Natural killer cell (primary cell): ENCODE measurements at regions not wholly inside any gene's neighbourhood (a gene's known extent, or its start where the extent isn't known, plus 50 kb on each side); places are given as distances from the start of the nearest gene placed in this dataset.

Experiments
- ATAC-seq, 3 donors: fragments of 150-1000 bp in 2 of 3; fragments of 200-7000 bp in 1 of 3; cut with Tn5 transposase; 1 replicate in 1 of 3; 2 replicates in 2 of 3; pipeline ENCODE4 v1.10.0; 2021; ENCODE audit warnings: mild to moderate bottlenecking in 2 of 3, moderate library complexity in 2 of 3
- DNase-seq, 2 donors: peaks; one replicate each; pipeline versions ENCODE4 v3.0.0 to v3.0.0-alpha.2; 2013 to 2021; ENCODE audit warnings: mixed read lengths in 1 of 2
- H3K27ac ChIP-seq: one replicate; pipeline ENCODE4 v1.5.1; 2013; ENCODE audit warnings: mild to moderate bottlenecking, low read length
- H3K27me3 ChIP-seq: one replicate; pipeline ENCODE4 v1.6.1; 2013; ENCODE audit warnings: low read length; ENCODE audit not compliant: control insufficient read depth, insufficient read depth
- H3K36me3 ChIP-seq: one replicate; pipeline ENCODE4 v1.6.1; 2013; ENCODE audit warnings: low read length; ENCODE audit not compliant: control insufficient read depth, insufficient read depth
- H3K4me1 ChIP-seq: one replicate; pipeline ENCODE4 v1.6.1; 2013; ENCODE audit warnings: low read length; ENCODE audit not compliant: control insufficient read depth, insufficient read depth
- H3K4me3 ChIP-seq: one replicate; pipeline ENCODE4 v1.5.1; 2013; ENCODE audit warnings: low read length
- H3K9me3 ChIP-seq: one replicate; pipeline ENCODE4 v1.6.1; 2013; ENCODE audit warnings: low read length; ENCODE audit not compliant: control insufficient read depth, insufficient read depth
- H3K27ac Mint-ChIP-seq, 2 donors: one replicate each; pipeline ENCODE4 v1.8.0; 2022; ENCODE audit warnings: mild to moderate bottlenecking in 2 of 2, mixed read lengths in 2 of 2, moderate library complexity in 1 of 2
- H3K27me3 Mint-ChIP-seq, 2 donors: one replicate each; pipeline ENCODE4 v1.8.0; 2022; ENCODE audit warnings: low read depth in 2 of 2, mixed read lengths in 2 of 2
- H3K36me3 Mint-ChIP-seq: one replicate; pipeline ENCODE4 v1.8.0; 2022; ENCODE audit warnings: mixed read lengths
- H3K4me1 Mint-ChIP-seq, 2 donors: one replicate each; pipeline ENCODE4 v1.8.0; 2022; ENCODE audit warnings: mixed read lengths in 2 of 2
- H3K4me3 Mint-ChIP-seq: one replicate; pipeline ENCODE4 v1.8.0; 2022; ENCODE audit warnings: mild to moderate bottlenecking, moderate library complexity, mixed read lengths
- H3K9me3 Mint-ChIP-seq, 2 donors: one replicate each; pipeline ENCODE4 v1.8.0; 2022; ENCODE audit warnings: mixed read lengths in 2 of 2
- CTCF ChIP-seq: fragments of 200-600 bp; IDR thresholded peaks from one replicate; pipeline ENCODE4 v1.8.0; 2022; ENCODE audit warnings: antibody characterized with exemption
- WGBS: methylation state at CpG from one replicate; pipeline ENCODE4 v1.1.7; 2013; ENCODE audit warnings: missing lambda C conversion rate; ENCODE audit not compliant: insufficient coverage; 5-methylcytosine and 5-hydroxymethylcytosine counted together
- intact Hi-C: fragments of 100-400 bp; cut with micrococcal nuclease; formaldehyde crosslinking; loops from one replicate; pipeline ENCODE4 v1.14.2; 2022

- no peak for TF ChIP-seq CTCF
- ATAC-seq, result no peak
- intact Hi-C loops, result loop anchor here (10.0 kb wide), 1 partner anchor 205 kb away; no protein-coding TSS in a partner anchor
- Mint-ChIP-seq H3K4me3 (no peak overlapping the region), H3K9me3 (no peaks in the 10 kb centered on the region), H3K36me3 (no peaks in the 10 kb centered on the region), H3K27me3 (peaks cover 5 to 12% of the 10 kb centered on the region in 2 donors), H3K27ac (no peak overlapping the region), H3K4me1 (no peaks in the 10 kb centered on the region)
- Histone ChIP-seq H3K27me3 (no peaks in the 10 kb centered on the region), H3K4me3 (no peak overlapping the region), H3K9me3 (no peaks in the 10 kb centered on the region), H3K36me3 (no peaks in the 10 kb centered on the region), H3K4me1 (no peaks in the 10 kb centered on the region), H3K27ac (no peak overlapping the region)
- no peak for DNase-seq
Measured at GRCh38 chr1:200479816-200480215, 70.0 kb upstream of the ZNF281 start.

GRCh38 chr1:200478945-200479558 is 69.2 kb upstream of the ZNF281 start:
- Histone ChIP-seq H3K9me3 (no peaks in the 10 kb centered on the region), H3K4me3 (no peak overlapping the region), H3K27ac (no peak overlapping the region), H3K27me3 (no peaks in the 10 kb centered on the region), H3K4me1 (peaks cover 1% of the 10 kb centered on the region), H3K36me3 (no peaks in the 10 kb centered on the region)
- Mint-ChIP-seq H3K27me3 (peaks cover 5 to 12% of the 10 kb centered on the region in 2 donors), H3K9me3 (no peaks in the 10 kb centered on the region), H3K4me1 (no peaks in the 10 kb centered on the region), H3K27ac (no peak overlapping the region), H3K4me3 (no peak overlapping the region), H3K36me3 (no peaks in the 10 kb centered on the region)
- TF ChIP-seq CTCF, result no peak
- intact Hi-C loops, result no loop called here
- no peak for ATAC-seq
- no peak for DNase-seq
- 93% methylated on average over 6 of the region's 6 CpGs for WGBS

GRCh38 chr1:200478239-200478623 is 68.4 kb upstream of the ZNF281 start:
- Histone ChIP-seq H3K36me3 (no peaks in the 10 kb centered on the region), H3K4me1 (peaks cover 3% of the 10 kb centered on the region), H3K27me3 (no peaks in the 10 kb centered on the region), H3K27ac (no peak overlapping the region), H3K9me3 (no peaks in the 10 kb centered on the region), H3K4me3 (no peak overlapping the region)
- WGBS, result 98% methylated on average over 4 of the region's 4 CpGs
- Mint-ChIP-seq H3K4me3 (no peak overlapping the region), H3K36me3 (no peaks in the 10 kb centered on the region), H3K27me3 (peaks cover 5 to 12% of the 10 kb centered on the region in 2 donors), H3K27ac (no peak overlapping the region), H3K9me3 (no peaks in the 10 kb centered on the region), H3K4me1 (peaks cover 0 to 6% of the 10 kb centered on the region in 2 donors)
- DNase-seq, result no peak
- ATAC-seq, result no peak
- TF ChIP-seq CTCF, result no peak
- intact Hi-C loops, result no loop called here

GRCh38 chr1:200474633-200475032 is 64.8 kb upstream of the ZNF281 start:
- no peak overlapping the region for H3K27ac Mint-ChIP-seq
- 61% methylated on average over 3 of the region's 3 CpGs for whole genome bisulfite sequencing
- Histone ChIP-seq H3K27ac (no peak overlapping the region), H3K9me3 (no peaks in the 10 kb centered on the region), H3K36me3 (no peaks in the 10 kb centered on the region), H3K27me3 (no peaks in the 10 kb centered on the region), H3K4me1 (peaks cover 3% of the 10 kb centered on the region), H3K4me3 (no peak overlapping the region)
- no peaks in the 10 kb centered on the region for H3K36me3 Mint-ChIP-seq
- ATAC-seq, result no peak
- H3K9me3 Mint-ChIP-seq, result no peaks in the 10 kb centered on the region
- intact Hi-C loops, result no loop called here
- DNase-seq, result no peak
- TF ChIP-seq CTCF, result no peak
- peaks cover 7 to 36% of the 10 kb centered on the region in 2 donors for H3K27me3 Mint-ChIP-seq
- H3K4me3 Mint-ChIP-seq, result no peak overlapping the region
- H3K4me1 Mint-ChIP-seq, result peaks cover 0 to 6% of the 10 kb centered on the region in 2 donors
